Epithelial cell of proximal tubule (primary cell): ENCODE measurements at regions not wholly inside any gene's neighbourhood (a gene's known extent, or its start where the extent isn't known, plus 50 kb on each side); places are given as distances from the start of the nearest gene placed in this dataset.
A peak's percentile ranks its signal among the peaks of the same experiment; 100 is the strongest.

ENCODE experiments used
- DNase-seq: peaks from one replicate; pipeline ENCODE4 v3.0.0-alpha.2; 2011; ENCODE audit warnings: low read depth
- H3K4me3 ChIP-seq: 2 replicates; pipeline ENCODE4 v1.5.1; 2011; ENCODE audit warnings: low read depth, mild to moderate bottlenecking, low read length
- CTCF ChIP-seq: conservative IDR thresholded peaks from 2 replicates; pipeline ENCODE4 v1.5.1; 2012; ENCODE audit warnings: low read depth, mild to moderate bottlenecking, low read length

- no peak for DNase-seq
- H3K4me3 ChIP-seq: no peak overlapping the region
- TF ChIP-seq CTCF: no peak
These were observed 187.1 kb upstream of the WWC1 start for GRCh38 chr5:168104350-168104749.

- DNase-seq: no peak
- no peak overlapping the region for H3K4me3 ChIP-seq
- TF ChIP-seq CTCF: peak; percentile 32
These were observed 186.5 kb upstream of the WWC1 start for GRCh38 chr5:168104811-168105481.

GRCh38 chr5:168106008-168106761, 185.3 kb upstream of the WWC1 start:
- H3K4me3 ChIP-seq: no peak overlapping the region
- DNase-seq: peak; percentile 87
- no peak for TF ChIP-seq CTCF

- H3K4me3 ChIP-seq: no peak overlapping the region
- no peak for DNase-seq
- no peak for TF ChIP-seq CTCF
These were observed 182.0 kb upstream of the WWC1 start for GRCh38 chr5:168109441-168109840.

- no peak for TF ChIP-seq CTCF
- no peak overlapping the region for H3K4me3 ChIP-seq
- DNase-seq: no peak
These were observed 181.1 kb upstream of the WWC1 start for GRCh38 chr5:168110384-168110783.

- no peak for TF ChIP-seq CTCF
- DNase-seq: no peak
These were observed 180.3 kb upstream of the WWC1 start for GRCh38 chr5:168110870-168111832.

More at GRCh38 chr5:168110870-168111832, 180.3 kb upstream of the WWC1 start:
- no peak overlapping the region for H3K4me3 ChIP-seq
